Renal pelvis (tissue), 1 donor: ENCODE measurements at regions not wholly inside any gene's neighbourhood (a gene's known extent, or its start where the extent isn't known, plus 50 kb on each side); places are given as distances from the start of the nearest gene placed in this dataset.
A peak's percentile ranks its signal among the peaks of the same experiment; 100 is the strongest.
"Not testable (repeated sequence)": the region's sequence is repeated elsewhere in the genome, so short reads cannot be mapped to it uniquely, and the experiment has no call there.

Experiments
- DNase-seq: peaks from one replicate; pipeline ENCODE4 v3.0.0-alpha.2; 2013

DNA sequence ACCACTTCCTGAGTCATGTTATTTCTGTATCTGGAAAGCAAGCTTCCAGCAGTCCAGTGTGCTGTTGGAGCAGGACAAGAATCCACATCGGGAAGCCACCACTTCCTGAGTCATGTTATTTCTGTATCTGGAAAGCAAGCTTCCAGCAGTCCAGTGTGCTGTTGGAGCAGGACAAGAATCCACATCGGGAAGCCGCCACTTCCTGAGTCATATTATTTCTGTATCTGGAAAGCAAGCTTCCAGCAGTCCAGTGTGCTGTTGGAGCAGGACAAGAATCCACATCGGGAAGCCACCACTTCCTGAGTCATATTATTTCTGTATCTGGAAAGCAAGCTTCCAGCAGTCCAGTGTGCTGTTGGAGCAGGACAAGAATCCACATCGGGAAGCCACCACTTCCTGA, 170.2 kb upstream of the EXOC2 start:
- not testable (repeated sequence) for DNase-seq

DNA sequence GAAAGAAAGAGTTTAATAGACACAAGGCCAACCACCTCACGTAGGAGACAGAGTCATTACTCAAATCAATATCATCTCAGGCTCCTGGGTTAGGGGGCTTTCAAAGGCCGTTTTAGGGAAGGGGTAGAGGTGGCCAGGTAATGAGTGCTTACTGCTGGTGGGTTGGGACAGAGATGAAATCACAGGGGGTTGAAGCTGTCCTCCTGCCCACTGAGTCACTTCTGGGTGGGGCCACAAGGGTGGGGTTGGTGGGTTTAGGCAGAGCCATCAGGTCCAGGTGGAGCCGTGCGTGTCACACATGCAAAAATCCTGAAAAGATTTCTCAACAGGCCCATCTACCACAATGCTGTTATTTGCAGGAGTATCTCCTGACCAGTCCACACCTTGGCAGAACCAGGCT, 167.0 kb upstream of the EXOC2 start:
- DNase-seq: no peak

DNA sequence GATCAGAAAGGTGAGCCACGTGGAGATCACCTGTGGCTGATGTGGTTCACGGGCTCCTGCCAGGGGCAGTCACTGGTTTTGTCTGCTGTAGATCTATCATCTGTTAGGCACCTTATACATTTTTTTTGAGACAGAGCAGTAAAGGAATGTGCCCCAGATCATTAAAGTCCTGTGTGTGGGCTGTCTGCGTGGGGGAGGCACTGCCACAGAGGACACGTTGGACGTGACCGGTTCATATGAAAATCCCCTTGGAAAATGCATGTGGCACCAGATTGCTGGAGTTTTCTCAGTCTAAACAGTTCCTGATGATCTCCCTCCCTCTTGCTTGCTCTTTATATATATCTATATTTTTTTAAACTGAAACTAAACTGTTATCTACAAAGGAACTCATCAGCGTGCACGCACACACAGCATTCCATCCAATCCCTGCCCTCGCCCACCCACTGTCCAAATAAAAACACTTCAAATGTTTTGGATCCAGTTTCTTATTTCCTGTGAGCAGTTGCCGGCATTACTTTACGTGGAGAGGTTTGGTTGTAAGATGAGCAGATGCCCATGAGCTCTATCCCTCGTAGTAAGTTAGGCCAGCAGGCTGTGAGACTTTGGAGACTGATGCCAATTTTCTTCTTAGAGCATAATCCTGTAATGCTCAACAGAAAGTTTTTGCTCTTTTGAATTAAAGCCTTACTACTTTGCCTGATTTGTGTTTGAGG, 161.6 kb upstream of the EXOC2 start:
- peak; percentile 36 for DNase-seq

DNA sequence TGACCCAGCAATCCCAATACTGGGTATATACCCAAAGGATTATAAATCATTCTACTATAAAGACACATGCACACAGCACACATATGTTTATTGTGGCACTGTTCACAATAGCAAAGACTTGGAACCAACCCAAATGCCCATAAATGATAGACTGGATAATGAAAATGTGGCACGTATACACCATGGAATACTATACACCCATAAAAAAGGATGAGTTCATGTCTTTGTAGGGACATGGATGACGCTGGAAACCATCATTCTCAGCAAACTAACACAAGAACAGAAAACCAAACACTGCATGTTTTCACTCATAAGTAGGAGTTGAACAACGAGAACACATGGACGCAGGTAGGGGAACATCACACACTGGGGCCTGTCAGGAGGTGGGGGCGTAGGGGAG, 159.3 kb upstream of the EXOC2 start:
- DNase-seq: not testable (repeated sequence)

DNA sequence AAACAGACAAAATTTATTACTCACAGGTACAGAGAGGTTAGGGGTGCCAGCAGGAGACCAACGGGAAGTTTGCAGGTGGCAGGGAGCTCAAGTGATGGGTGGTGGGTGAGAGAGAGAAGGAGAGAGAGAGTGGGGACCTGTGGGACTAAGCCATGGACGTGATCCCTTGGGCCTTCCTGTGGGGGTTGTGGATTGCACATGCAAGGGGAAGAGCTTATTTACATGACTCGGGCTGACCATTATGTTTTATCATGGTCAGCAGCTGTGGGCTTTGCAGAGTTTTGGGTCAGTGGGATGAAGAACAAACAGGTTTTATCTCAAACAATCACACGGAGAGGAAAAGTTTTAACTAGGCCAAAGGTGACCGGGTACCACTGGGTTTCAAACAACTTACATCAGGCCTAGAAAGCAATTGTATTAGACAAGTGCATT, 156.2 kb upstream of the EXOC2 start:
- DNase-seq: no peak

DNA sequence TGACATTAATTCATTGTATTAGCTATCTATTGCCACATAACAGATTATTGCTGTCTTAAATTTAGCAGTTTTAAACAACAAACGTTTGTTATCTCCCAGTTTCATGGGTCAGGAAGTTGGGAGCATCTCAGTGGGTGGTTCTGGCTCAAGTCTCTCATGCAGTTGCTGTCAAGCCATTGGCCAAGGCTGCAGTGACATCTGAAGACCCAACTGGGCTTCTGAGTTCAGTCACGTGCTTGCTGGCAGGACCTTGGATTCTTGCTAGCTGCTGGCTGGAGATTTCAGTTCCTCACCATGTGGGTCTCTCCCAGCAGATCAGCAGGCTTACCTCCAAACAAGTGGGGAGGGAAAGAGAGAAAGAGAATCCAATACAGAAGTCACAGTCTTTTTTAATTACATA, 152.6 kb upstream of the EXOC2 start:
- no peak for DNase-seq

DNA sequence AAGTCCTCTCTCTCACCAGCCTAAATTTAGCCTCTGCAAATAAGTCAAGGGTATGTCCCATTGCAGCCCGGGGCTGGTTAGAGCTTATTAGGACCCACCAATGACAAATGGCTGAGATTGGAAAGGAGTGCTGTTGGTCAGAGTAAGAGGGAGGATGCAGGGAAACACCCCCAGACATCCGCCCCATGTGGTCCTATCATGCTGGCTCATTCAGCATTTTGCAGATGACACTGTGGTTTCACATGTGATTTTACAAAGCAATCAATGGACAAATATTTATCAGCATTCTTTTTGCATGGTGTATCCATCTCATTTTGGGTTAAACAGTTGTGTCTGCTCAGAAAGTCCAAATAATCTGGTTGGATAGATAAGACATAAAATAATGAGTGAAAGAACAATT, 152.2 kb upstream of the EXOC2 start:
- no peak for DNase-seq

DNA sequence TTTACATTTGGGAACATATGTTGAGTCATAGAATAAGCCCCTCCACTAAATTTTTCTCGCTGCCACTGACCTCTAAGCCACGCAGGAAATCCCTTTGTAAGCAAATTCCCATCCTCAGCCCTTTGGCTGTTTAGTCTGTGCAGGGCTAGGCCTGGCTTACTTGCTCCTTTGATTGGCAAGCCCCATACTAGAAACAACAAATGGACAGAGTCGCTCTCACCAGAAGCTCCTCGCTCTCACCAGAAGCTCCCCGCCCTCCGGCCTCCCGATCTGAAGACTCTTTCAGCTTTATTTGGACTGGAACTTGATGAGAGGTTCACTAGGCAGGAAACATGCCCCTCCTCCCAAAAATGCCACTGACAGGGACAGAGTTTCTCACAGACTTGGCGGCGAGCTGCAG, 149.2 kb upstream of the EXOC2 start:
- DNase-seq: no peak

DNA sequence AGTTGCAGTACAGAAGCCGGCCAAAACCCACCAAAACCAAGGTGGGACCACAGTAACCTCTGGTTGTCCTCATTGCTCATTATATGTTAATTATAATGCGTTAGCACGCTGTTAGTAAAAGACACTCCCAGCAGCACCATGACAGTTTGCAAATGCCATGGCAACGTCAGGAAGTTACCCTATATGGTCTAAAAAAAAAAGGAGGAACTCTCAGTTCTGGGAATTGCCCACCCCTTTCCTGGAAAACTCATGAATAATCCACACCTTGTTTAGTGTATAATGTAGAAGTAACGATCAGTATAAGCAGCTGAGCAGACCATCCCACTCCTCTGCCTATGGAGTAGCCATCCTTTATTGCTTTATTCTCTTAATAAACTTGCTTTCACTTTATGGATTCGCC, 148.6 kb upstream of the EXOC2 start:
- no peak for DNase-seq

DNA sequence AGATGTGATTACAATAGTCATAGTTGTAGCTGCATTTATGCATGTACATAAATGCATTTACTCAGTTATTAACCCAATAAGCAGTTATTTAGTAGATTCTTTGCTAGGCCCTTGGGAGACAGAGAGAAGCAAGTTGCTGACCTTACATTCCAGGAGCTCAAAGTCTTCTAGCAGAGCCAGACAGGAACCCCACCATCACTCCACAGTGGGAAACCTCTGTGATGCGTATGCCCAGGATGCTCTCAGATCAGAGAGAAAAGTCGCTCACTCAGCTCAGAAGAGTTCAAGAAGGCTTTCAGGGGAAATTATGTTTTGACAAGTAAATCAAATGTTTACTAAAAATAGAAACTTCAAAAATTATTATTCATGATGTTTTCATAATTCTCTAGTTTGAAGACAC, 146.3 kb upstream of the EXOC2 start:
- no peak for DNase-seq

DNA sequence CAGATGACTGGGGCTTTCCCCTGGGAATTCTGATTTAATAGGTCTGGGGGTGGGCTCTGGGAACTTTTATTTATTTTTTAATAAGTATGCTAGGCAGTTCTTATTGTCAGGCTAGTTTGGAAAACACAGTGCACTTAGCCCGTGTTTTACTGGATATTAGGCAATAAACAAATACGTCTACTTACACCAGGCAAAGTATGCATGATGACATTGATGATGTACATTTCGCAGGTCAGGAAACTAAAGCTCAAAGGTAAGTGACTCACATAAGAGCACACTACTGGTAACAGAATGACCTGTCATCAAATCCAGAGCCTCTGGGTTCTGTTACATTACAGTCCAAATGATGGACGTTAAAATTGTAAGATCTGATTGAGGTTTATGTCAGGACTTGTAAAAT, 144.4 kb upstream of the EXOC2 start:
- DNase-seq: no peak

DNA sequence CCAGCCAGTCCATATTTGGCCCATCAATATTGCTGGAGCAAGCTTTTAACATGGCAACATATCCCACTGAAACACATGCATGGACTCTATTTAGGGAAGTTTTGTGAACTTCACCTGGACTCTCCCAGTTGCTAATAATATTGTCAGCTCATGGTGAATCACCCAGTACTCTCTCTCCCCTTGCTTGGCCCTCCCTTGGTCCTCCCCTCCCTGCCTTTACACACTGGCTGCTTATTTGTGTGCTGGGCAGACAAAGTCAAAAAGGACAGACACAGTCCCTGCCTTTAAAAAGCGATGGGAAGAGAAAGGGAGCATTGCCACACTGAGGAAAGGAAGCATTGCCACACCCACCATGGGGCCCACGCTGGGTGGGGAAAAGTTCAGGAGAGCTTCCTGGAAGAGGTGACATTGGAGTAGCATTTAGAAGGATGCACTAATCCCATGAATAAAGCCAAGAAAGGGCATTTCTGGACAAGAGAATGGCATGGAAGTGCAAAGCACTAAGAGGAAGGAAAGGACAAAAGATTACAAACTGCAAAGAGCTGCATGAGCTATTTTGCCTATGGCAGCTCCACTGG, 143.4 kb upstream of the EXOC2 start:
- no peak for DNase-seq

DNA sequence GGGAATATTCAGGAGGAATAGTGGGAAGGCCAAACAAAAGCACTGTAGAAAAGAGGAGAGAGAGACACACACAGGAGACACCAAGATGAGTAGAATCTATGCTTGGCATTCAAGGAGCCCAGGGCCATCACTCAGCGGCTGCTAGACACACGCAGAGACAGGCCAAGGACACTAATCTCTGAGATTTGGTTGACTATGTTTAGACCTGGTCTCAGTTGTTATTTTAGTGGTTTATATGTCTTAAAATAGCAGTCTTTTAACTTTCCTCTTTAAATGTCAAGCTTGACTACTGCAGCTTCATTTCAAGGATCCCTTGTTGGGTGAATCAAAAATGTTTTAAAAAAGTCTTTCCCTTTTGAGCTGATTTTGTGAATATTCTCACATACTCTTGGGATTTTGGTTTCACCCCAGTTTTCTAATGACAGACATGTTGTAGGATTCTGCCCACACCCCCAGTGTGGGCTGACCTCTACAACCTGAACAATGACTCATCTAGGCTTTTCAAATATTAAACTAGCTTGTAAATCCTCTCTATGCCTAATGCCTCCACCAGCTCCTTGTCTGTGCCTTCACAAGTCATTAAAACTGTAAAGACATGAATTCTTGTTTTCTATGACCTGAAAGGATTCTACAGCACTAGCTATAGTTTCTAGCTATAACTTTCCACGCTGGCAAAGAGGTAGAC, 142.7 kb upstream of the EXOC2 start:
- no peak for DNase-seq

DNA sequence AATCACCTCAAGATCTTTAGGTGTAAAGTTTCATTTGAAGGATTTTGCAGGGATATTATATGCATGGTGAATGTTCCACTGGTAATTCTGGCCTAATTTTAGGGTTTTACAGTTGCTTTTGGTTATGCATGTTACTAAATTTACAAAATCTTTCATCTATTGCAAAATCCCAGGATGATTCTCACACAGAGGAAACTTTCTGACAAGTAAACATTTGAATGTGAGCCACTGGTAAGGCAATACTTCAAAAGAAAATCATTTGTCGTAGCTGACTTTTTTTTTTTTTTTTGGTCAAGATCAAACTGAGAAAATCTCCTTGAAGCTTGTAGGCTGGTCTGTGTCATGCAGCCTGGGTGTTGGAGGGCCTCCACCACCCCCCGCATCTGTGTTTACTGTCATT, 141.9 kb upstream of the EXOC2 start:
- no peak for DNase-seq

DNA sequence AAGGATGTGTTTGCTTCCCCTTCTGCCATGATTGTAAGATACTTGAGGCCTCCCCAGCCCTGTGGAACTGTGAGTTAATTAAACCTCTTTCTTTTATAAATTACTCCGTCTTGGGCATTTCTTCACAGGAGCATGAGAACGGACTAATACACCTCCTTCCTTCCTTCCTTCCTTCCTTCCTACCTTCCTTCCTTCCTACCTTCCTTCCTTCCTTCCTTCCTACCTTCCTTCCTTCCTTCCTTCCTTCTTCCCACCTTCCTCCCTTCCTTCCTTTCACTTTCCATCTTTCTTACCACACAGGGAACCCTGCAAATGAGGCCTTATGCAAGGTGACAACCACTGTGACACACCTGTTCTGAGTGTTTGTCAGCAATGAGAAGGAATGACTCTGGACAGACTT, 141.3 kb upstream of the EXOC2 start:
- DNase-seq: no peak

DNA sequence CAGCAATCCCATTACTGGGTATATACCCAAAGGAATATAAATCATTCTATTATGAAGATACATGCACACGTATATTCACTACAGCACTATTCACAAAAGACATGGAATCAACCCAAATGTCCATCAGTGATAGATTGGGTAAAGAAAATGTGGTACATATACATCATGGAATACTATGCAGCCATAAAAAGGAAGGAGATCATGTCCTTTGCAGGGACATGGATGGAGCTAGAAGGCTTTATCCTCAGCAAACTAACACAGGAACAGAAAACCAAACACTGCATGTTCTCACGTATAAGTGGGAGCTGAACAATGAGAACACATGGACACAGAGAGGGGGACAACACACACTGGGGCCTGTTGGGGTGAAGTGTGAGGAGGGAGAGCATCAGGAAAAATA, 139.9 kb upstream of the EXOC2 start:
- not testable (repeated sequence) for DNase-seq

DNA sequence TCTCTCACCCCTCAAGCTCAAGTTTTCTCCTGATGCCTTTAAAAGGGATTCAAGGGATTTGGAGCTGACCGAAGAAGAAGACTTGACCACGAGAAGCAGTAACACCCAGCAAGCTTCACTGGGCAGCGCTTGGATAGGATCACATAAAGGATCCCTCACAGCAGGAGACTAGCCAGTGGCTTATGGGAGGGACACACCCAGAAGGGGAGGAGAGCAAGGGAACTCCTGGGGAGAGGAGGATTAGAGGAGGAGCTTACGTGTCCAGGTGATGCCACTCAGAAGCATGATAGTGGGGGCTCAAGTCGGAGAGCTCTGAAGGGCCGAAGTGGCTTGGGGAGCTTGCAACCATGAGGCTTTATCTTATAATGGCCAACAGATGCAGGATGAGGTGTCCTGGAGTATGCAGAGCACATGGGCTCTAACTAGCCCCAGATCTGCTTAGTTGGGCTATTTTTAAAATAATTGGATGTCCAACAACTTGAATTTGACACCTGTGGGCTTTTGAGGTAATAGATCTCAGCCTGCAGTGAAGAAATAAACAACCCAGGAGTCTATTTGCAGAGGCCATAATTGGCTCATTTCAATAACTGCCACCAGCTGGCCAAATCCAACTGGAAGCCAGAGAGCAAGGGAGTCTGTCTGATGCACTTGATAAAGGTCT, 137.9 kb upstream of the EXOC2 start:
- DNase-seq: no peak

DNA sequence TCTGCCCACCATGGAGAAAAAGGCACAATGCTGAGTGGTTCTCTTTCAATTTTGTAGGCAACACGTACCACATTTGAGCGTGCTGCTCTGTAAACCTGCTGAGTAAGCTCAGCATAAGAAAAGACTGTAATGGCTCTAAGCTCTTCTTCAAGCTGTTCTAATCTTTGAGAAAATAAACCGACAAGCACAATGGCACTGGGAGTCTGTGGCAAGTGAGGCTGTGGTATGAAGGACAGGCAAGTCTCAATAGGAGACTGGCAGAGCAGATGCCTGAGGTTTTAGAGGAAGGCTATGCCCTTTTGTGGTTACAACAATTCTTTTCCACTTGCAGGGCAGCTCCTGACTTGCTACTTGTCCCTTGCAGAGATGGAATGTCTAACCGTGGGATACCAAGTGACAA, 136.7 kb upstream of the EXOC2 start:
- no peak for DNase-seq

DNA sequence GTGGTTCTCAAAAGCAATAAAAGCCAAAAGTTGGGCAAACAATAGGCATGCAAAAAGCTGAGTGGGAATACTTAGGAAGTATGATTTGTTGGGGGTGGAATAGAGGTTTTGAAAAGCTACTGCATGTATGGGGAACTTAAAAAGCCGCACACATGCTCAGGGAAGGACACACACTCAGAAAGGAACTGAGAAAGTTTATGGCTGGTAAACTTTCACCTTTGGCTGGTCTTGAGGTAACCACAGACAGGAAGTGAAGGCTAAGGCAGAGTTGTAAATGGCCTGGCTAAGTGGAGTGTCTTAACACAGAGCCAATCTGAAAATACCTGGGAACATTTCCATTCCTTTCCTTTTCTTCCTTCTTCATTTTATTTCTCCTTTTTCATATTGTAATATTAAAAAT, 134.5 kb upstream of the EXOC2 start:
- no peak for DNase-seq

DNA sequence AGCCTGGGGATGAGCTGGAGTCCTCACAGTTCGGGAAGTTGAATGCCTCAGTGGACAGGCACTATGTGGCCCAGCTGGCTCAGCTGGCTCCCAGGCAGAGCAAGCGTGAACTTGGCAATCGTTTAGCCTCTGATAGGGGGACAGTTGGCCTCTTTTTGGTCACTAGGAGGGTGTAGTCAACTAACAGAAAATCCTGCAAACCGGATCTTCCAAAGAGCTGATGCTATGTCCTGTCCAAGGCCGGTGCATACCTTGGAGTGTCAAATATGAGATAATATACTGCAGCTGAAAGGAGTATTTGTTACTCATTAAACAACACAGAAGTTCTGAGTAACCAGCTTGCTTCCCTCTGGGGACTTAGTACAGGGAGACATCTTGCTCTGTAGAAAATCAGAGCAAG, 126.2 kb upstream of the EXOC2 start:
- DNase-seq: no peak

DNA sequence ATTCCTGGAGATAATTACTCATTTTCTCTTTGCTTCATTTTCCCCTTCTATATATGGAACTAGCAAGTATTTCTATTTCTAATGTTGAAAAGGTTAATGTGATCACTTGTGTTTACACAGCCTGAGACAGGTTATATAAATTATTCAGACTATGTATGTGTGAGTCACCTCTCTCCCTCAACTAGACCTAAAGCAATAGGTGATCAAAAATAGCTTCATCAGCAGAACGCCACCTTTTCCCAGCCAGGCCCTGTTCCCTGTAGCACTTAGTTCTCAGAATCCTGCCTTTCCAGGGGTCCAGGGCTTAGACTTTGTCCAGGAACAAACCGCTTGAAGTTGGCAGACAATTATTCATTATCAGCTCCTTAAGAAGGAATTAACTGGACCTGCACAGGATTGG, 125.3 kb upstream of the EXOC2 start:
- DNase-seq: no peak

DNA sequence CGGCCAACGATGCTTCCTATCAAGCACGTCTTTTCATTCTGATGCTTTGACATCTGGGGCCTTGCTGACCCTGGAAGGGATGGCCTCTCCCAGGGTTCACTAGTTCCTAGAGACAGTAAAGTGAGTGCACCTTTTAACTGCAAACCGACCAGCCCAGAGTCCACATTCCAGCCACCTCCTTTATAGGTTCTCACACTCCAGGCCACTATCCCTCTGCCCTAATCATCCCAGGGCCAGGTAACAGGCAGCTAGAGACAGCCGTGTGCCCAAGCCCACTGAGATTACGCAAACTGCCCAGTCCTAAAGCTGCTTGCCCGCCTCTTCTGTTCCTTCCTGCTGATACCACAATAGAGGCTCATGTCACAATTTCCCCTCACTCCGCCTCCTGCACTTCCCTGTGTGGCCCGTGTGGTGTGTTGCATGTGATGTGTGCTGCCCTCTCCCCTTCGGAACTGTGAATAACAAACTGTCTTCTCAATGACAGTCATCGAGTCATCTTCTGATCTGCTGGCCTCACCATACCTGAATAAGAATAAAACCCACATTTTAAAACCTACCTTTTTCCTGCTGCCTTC, 123.7 kb upstream of the EXOC2 start:
- no peak for DNase-seq

DNA sequence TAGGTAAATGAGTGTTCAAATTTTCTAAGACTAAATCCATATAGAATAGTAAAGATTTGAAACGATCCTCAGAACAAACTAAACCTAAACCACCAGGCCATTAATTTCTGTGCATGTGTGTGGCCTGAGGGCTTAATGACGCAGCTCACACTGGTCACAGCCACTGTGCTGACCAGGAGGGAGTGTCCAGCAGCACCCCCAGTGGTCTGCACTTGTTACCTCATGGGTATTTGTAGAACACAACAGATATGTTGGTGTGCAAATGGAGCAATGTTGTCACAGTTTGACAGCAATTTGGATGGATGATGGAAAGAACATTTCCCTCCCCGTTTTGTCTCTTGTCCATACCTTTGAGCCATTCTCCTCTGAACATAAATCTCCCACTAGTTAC, 122.4 kb upstream of the EXOC2 start:
- no peak for DNase-seq
